Endothelial cell of umbilical vein (primary cell): ENCODE measurements at regions not wholly inside any gene's neighbourhood (a gene's known extent, or its start where the extent isn't known, plus 50 kb on each side); places are given as distances from the start of the nearest gene placed in this dataset.

ENCODE experiments used
- BruUV-seq: library from RNA; stranded (reverse); fragments of 400-500 nt; replicated peaks from 2 replicates; lab custom pipeline; 2021; lab: Mats Ljungman, UMichigan
- CTCF ChIA-PET: fragments of 300-600, 350-600 bp; sonication (Branson Sonifier 250); formaldehyde crosslinking; loops from one replicate; lab custom pipeline; 2021; ENCODE audit warnings: antibody characterized with exemption, inconsistent platforms; lab: Charles Lee
- POLR2A ChIA-PET: fragments of 300-600, 350-600 bp; sonication (Branson Sonifier 250); formaldehyde crosslinking; loops from one replicate; lab custom pipeline; 2021; ENCODE audit warnings: antibody characterized with exemption, inconsistent platforms; lab: Charles Lee
- DNase-seq: peaks from one replicate; pipeline ENCODE4 v3.0.0-alpha.2; 2011; ENCODE audit warnings: low read depth, low spot score
- FAIRE-seq: peaks from 2 replicates; lab custom pipeline; 2011; peaks lifted over from hg19 to GRCh38; lab: Jason Lieb, UNC
- H2AFZ ChIP-seq: 2 replicates; pipeline ENCODE4 v1.6.0; 2012; ENCODE audit warnings: low read depth, low read length, control low read depth, inconsistent platforms
- H3K27ac ChIP-seq: 2 replicates; pipeline ENCODE4 v1.5.1; 2011; ENCODE audit warnings: low read depth, mild to moderate bottlenecking, control low read depth, low read length, moderate library complexity; ENCODE audit not compliant: insufficient read depth
- H3K27me3 ChIP-seq, 2 experiments: 2 replicates each; pipeline versions ENCODE4 v1.6.0 to v1.6.1; 2011; ENCODE audit warnings: low read length in 2 of 2, mixed read lengths in 1 of 2; ENCODE audit not compliant: control insufficient read depth in 2 of 2, insufficient read depth in 2 of 2
- H3K36me3 ChIP-seq, 2 experiments: 2 replicates in 1 of 2; 3 replicates in 1 of 2; pipeline ENCODE4 v1.5.1; 2011; ENCODE audit warnings: low read length in 2 of 2, mild to moderate bottlenecking in 1 of 2, moderate library complexity in 1 of 2; ENCODE audit not compliant: control insufficient read depth in 2 of 2, insufficient read depth in 2 of 2; ENCODE audit errors: extremely low read depth in 1 of 2
- H3K4me1 ChIP-seq: 3 replicates; pipeline ENCODE4 v1.5.1; 2011; ENCODE audit warnings: mild to moderate bottlenecking, low read length; ENCODE audit not compliant: control insufficient read depth, insufficient read depth; ENCODE audit errors: extremely low read depth
- H3K4me2 ChIP-seq: 2 replicates; pipeline ENCODE4 v1.6.1; 2011; ENCODE audit warnings: low read length, control low read depth, mixed read lengths; ENCODE audit not compliant: insufficient read depth
- H3K4me3 ChIP-seq, 3 experiments: fragments of 200-600 bp in 1 of 3; sonication (generic), shearing (Covaris generic) in 1 of 3; replicated peaks in 1 of 3; 2 replicates each; pipeline ENCODE4 v1.5.1; 2011 to 2016; ENCODE audit warnings: control low read depth in 3 of 3, low read length in 3 of 3, mild to moderate bottlenecking in 2 of 3, inconsistent platforms in 1 of 3, low read depth in 1 of 3, moderate library complexity in 1 of 3; ENCODE audit not compliant: insufficient read depth in 1 of 3
- H3K79me2 ChIP-seq: 2 replicates; pipeline ENCODE4 v1.6.0; 2012; ENCODE audit warnings: low read length, inconsistent platforms; ENCODE audit not compliant: control insufficient read depth, insufficient read depth
- H3K9ac ChIP-seq: replicated peaks from 2 replicates; pipeline ENCODE3; 2011; ENCODE audit warnings: low read length, control low read depth; ENCODE audit not compliant: insufficient read depth; ENCODE audit errors: extremely low read depth
- H3K9me1 ChIP-seq: replicated peaks from 3 replicates; pipeline ENCODE4 v1.6.0; 2011; ENCODE audit warnings: mild to moderate bottlenecking, low read length; ENCODE audit not compliant: control insufficient read depth, insufficient read depth; ENCODE audit errors: extremely low read depth
- H3K9me3 ChIP-seq: replicated peaks from 2 replicates; pipeline ENCODE4 v1.5.1; 2012; ENCODE audit warnings: low read length, inconsistent platforms; ENCODE audit not compliant: control insufficient read depth, insufficient read depth
- H4K20me1 ChIP-seq: replicated peaks from 2 replicates; pipeline ENCODE3; 2011; ENCODE audit warnings: mild to moderate bottlenecking, low read length; ENCODE audit not compliant: control insufficient read depth, insufficient read depth; ENCODE audit errors: extremely low read depth
- EZH2 ChIP-seq: IDR thresholded peaks from 2 replicates; pipeline ENCODE4 v1.6.1; 2012; ENCODE audit warnings: borderline replicate concordance, low read depth, mild to moderate bottlenecking, moderate library complexity, low read length, inconsistent platforms; ENCODE audit not compliant: severe bottlenecking
- FOS ChIP-seq: IDR thresholded peaks from 2 replicates; pipeline ENCODE4 v1.6.1; 2011; ENCODE audit warnings: mild to moderate bottlenecking, low read length, moderate library complexity, borderline replicate concordance; ENCODE audit not compliant: insufficient read depth
- GATA2 ChIP-seq: IDR thresholded peaks from 2 replicates; pipeline ENCODE4 v1.7.0; 2011; ENCODE audit warnings: low read depth, mild to moderate bottlenecking, moderate library complexity, mixed read lengths, low read length; ENCODE audit not compliant: insufficient read length, insufficient read depth
- JUN ChIP-seq: IDR thresholded peaks from 2 replicates; pipeline ENCODE4 v1.6.1; 2011; ENCODE audit warnings: borderline replicate concordance, low read depth; ENCODE audit not compliant: insufficient read length, insufficient read depth
- MYC ChIP-seq: IDR thresholded peaks from one replicate; pipeline ENCODE4 v1.6.1; 2011; ENCODE audit warnings: mild to moderate bottlenecking, low read depth, low read length
- POLR2A ChIP-seq: IDR thresholded peaks from 2 replicates; pipeline ENCODE4 v1.6.1; 2012; ENCODE audit warnings: low read depth, mild to moderate bottlenecking, control low read depth, low read length
- POLR2AphosphoS5 ChIP-seq: IDR thresholded peaks from 2 replicates; pipeline ENCODE4 v1.6.1; 2012; ENCODE audit warnings: low read depth, mild to moderate bottlenecking, control low read depth, low read length, moderate library complexity; ENCODE audit not compliant: insufficient read depth
- dilution Hi-C: fragments of 300-500 bp; cut with MboI; formaldehyde crosslinking; loops from one replicate; pipeline ENCODE4 v1.15.0; 2019; ENCODE audit warnings: low sequenced_read_pairs; ENCODE audit not compliant: extremely low pct_ligation_motif_present
- intact Hi-C: fragments of 100-400 bp; cut with micrococcal nuclease; formaldehyde crosslinking; loops from one replicate; pipeline ENCODE4 v1.10.0; 2022
- TF ChIP-seq, protein P1 (sequence below), 2 donors: IDR thresholded peaks; 1 replicate in 1 of 2; 2 replicates in 1 of 2; pipeline ENCODE4 v1.5.1; 2011; ENCODE audit warnings: low read length in 2 of 2, mild to moderate bottlenecking in 2 of 2, moderate library complexity in 2 of 2, control low read depth in 1 of 2, inconsistent platforms in 1 of 2, low read depth in 1 of 2; ENCODE audit not compliant: insufficient read depth in 1 of 2; ENCODE audit errors: extremely low read depth in 1 of 2
- TF ChIP-seq, protein P2 (sequence below): IDR thresholded peaks from 2 replicates; pipeline ENCODE4 v1.6.1; 2011; ENCODE audit not compliant: insufficient read depth, insufficient read length

DNA sequence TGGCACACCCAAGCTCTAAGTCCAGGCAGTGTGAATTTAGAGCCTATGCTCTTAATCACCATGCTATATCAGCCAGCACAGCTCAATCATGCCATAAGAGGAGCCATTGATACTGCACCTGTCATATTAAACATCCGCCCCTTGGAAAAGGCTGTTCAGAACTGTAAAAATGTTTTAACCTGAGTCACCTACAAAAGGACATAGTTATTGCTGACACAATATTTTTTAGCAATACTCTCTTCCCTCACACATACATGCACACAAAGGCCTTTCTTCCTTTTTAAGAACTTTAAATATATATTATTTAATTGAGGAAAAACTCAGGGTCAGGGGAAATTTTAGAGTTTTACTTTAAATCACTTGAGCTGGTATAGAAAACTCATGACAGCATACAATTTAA is 83.5 kb upstream of the ATXN7L3B start:
- Histone ChIP-seq H3K4me3 (no peak overlapping the region), H3K9ac (no peak overlapping the region), H3K4me1 (no peaks in the 10 kb centered on the region), H3K4me2 (no peak overlapping the region), H3K36me3 (no peaks in the 10 kb centered on the region), H3K79me2 (no peaks in the 10 kb centered on the region), H2AFZ (no peak overlapping the region), H3K27me3 (no peaks in the 10 kb centered on the region), H3K9me3 (no peaks in the 10 kb centered on the region), H3K27ac (no peak overlapping the region), H4K20me1 (no peaks in the 10 kb centered on the region), H3K9me1 (no peaks in the 10 kb centered on the region)
- TF ChIP-seq MYC (no peak), POLR2AphosphoS5 (no peak), POLR2A (no peak), EZH2 (no peak), GATA2 (no peak), FOS (no peak), JUN (no peak)
- TF ChIP-seq, protein P1, sequence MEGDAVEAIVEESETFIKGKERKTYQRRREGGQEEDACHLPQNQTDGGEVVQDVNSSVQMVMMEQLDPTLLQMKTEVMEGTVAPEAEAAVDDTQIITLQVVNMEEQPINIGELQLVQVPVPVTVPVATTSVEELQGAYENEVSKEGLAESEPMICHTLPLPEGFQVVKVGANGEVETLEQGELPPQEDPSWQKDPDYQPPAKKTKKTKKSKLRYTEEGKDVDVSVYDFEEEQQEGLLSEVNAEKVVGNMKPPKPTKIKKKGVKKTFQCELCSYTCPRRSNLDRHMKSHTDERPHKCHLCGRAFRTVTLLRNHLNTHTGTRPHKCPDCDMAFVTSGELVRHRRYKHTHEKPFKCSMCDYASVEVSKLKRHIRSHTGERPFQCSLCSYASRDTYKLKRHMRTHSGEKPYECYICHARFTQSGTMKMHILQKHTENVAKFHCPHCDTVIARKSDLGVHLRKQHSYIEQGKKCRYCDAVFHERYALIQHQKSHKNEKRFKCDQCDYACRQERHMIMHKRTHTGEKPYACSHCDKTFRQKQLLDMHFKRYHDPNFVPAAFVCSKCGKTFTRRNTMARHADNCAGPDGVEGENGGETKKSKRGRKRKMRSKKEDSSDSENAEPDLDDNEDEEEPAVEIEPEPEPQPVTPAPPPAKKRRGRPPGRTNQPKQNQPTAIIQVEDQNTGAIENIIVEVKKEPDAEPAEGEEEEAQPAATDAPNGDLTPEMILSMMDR (IDR thresholded peaks at IDR 0.05; ENCODE audit: extremely low read depth in 1 of 2, insufficient read depth in 1 of 2, low read depth in 1 of 2, low read length in 2 of 2), result no peak
- TF ChIP-seq, protein P2, sequence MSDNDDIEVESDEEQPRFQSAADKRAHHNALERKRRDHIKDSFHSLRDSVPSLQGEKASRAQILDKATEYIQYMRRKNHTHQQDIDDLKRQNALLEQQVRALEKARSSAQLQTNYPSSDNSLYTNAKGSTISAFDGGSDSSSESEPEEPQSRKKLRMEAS, result no peak
- FAIRE-seq, result no peak
- dilution Hi-C loops, result no loop called here
- CTCF ChIA-PET, result no interaction called here
- no TSS peak for BruUV-seq
- intact Hi-C loops, result no loop called here
- no peak for DNase-seq
- POLR2A ChIA-PET, result no interaction called here
